ENCODE measurements at regions not wholly inside any gene's neighbourhood (a gene's known extent, or its start where the extent isn't known, plus 50 kb on each side); places are given as distances from the start of the nearest gene placed in this dataset.

DNA sequence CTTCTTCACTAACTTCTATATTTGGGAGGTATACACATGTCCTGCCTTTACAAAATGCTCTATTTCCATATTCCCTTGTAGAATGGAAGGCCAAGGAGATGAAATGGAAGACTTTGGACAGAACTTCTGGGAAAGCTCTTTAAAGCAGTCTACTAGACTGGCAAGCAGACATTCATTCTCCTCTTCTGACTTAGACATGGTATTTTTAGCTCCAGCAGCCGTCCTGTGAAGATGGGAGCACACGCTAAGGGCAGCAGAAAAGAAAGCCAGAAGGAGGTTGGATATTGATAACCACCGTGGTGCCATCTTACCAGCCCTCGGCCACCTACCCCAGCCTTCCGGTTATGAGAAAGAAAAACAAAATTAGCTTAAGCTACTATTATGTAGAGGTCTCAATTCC, 70.1 kb upstream of the E2F3 start:
- no peak overlapping the region for H3K4me3 Mint-ChIP-seq
- H3K9me3 Mint-ChIP-seq (ENCODE audit: insufficient read depth) = no peaks in the 10 kb centered on the region
- no peak for DNase-seq
- H3K4me2 ChIP-seq (replicated peaks; ENCODE audit: low read depth, low read length, poor library complexity, severe bottlenecking) = no peak overlapping the region
- no peak overlapping the region for H3K27ac Mint-ChIP-seq
- H3K4me1 ChIP-seq (ENCODE audit: control insufficient read depth in 2 of 2, insufficient read depth in 2 of 2, low read length in 2 of 2) = peaks cover 0 to 10% of the 10 kb centered on the region in 2 donors
- ChIA-PET POLR2A (no interaction called here), CTCF (no interaction called here)
- no peak overlapping the region for H3K27ac ChIP-seq (ENCODE audit: low read length in 2 of 2)
- intact Hi-C loops (cut with micrococcal nuclease) = no loop called here
- H3K4me3 ChIP-seq (ENCODE audit: control extremely low read depth in 1 of 5, extremely low read depth in 1 of 5, insufficient read depth in 1 of 5, low read depth in 2 of 5, low read length in 4 of 5) = no peak overlapping the region
- H3K27me3 Mint-ChIP-seq = peaks cover 33% of the 10 kb centered on the region
- H3K9me3 ChIP-seq (ENCODE audit: control extremely low read depth in 1 of 3, control insufficient read depth in 2 of 3, insufficient read depth in 1 of 3, low read length in 2 of 3) = peaks cover 0 to 3% (median 0%) of the 10 kb centered on the region in 3 donors
- no peak overlapping the region for H3K9ac ChIP-seq (ENCODE audit: low read length)
- H4K20me1 ChIP-seq (ENCODE audit: control insufficient read depth, insufficient read depth, low read length, poor library complexity, severe bottlenecking) = no peaks in the 10 kb centered on the region
- no peak for ATAC-seq (ENCODE audit: low read depth)
- H3K27me3 ChIP-seq (replicated peaks in 1 of 4; ENCODE audit: control extremely low read depth in 1 of 4, control insufficient read depth in 3 of 4, insufficient read depth in 4 of 4, low read length in 3 of 4) = peaks cover 0 to 4% (median 0%) of the 10 kb centered on the region in 4 experiments
- no peaks in the 10 kb centered on the region for H3K36me3 ChIP-seq (replicated peaks in 1 of 2; ENCODE audit: control extremely low read depth in 1 of 2, control insufficient read depth in 1 of 2, extremely low read depth in 1 of 2, insufficient read depth in 2 of 2, low read length in 1 of 2)
- WGBS (ENCODE audit: insufficient coverage) = no CpG with 5 or more reads among the region's 5 CpGs
- H3K79me2 ChIP-seq (ENCODE audit: control insufficient read depth, insufficient read depth, low read length) = no peaks in the 10 kb centered on the region
- H3K4me1 Mint-ChIP-seq = peaks cover 7% of the 10 kb centered on the region
- H2AFZ ChIP-seq (ENCODE audit: insufficient read depth, low read depth, low read length, poor library complexity, severe bottlenecking) = no peak overlapping the region
- no peak for TF ChIP-seq EZH2 (IDR thresholded peaks at IDR 0.05; ENCODE audit: borderline replicate concordance, insufficient read depth, low read depth, low read length, poor library complexity, severe bottlenecking)
- TF ChIP-seq, protein P1, sequence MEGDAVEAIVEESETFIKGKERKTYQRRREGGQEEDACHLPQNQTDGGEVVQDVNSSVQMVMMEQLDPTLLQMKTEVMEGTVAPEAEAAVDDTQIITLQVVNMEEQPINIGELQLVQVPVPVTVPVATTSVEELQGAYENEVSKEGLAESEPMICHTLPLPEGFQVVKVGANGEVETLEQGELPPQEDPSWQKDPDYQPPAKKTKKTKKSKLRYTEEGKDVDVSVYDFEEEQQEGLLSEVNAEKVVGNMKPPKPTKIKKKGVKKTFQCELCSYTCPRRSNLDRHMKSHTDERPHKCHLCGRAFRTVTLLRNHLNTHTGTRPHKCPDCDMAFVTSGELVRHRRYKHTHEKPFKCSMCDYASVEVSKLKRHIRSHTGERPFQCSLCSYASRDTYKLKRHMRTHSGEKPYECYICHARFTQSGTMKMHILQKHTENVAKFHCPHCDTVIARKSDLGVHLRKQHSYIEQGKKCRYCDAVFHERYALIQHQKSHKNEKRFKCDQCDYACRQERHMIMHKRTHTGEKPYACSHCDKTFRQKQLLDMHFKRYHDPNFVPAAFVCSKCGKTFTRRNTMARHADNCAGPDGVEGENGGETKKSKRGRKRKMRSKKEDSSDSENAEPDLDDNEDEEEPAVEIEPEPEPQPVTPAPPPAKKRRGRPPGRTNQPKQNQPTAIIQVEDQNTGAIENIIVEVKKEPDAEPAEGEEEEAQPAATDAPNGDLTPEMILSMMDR (IDR thresholded peaks at IDR 0.05) = no peak

DNA sequence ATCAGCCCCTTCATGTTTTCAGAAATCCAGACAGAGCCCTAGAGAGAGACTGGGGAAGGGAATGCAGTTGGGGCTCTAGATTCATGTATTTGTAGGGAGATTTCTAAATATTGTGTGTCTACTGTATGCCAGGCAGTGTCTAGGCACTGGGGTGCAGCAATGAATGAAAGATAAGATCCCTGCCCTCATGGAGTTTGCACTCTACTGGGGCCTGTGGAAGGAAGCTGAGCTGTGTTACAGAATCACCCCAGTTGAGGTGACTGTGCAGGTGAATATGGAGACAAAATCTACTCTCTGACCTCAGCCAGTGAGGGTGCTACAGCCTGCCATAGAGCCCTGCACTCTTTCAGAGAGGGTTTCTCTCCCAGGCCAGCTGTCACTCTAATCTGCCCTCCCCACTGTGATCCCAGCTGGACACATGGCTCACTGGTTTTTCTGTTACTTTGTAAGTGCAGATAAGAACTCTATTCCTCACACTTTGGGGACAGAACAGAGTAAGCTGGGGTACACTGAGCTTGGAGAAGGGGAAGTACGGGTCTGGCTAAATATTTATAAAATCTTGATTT, 69.2 kb upstream of the E2F3 start:
- no peak overlapping the region for H3K4me3 ChIP-seq (ENCODE audit: control extremely low read depth in 1 of 5, extremely low read depth in 1 of 5, insufficient read depth in 1 of 5, low read depth in 2 of 5, low read length in 4 of 5)
- peaks cover 0 to 10% of the 10 kb centered on the region in 2 donors for H3K4me1 ChIP-seq (ENCODE audit: control insufficient read depth in 2 of 2, insufficient read depth in 2 of 2, low read length in 2 of 2)
- no peak overlapping the region for H3K27ac ChIP-seq (ENCODE audit: low read length in 2 of 2)
- DNase-seq = no peak
- no CpG with 5 or more reads among the region's 1 CpG for WGBS (ENCODE audit: insufficient coverage)
- H3K9me3 ChIP-seq (ENCODE audit: control extremely low read depth in 1 of 3, control insufficient read depth in 2 of 3, insufficient read depth in 1 of 3, low read length in 2 of 3) = peaks cover 0 to 3% (median 0%) of the 10 kb centered on the region in 3 donors
- no peak overlapping the region for H2AFZ ChIP-seq (ENCODE audit: insufficient read depth, low read depth, low read length, poor library complexity, severe bottlenecking)
- TF ChIP-seq, protein P1 (IDR thresholded peaks at IDR 0.05) = no peak
- no peak for TF ChIP-seq EZH2 (IDR thresholded peaks at IDR 0.05; ENCODE audit: borderline replicate concordance, insufficient read depth, low read depth, low read length, poor library complexity, severe bottlenecking)
- Mint-ChIP-seq H3K4me1 (peaks cover 7% of the 10 kb centered on the region), H3K9me3 (ENCODE audit: insufficient read depth) (no peaks in the 10 kb centered on the region), H3K27me3 (peaks cover 33% of the 10 kb centered on the region), H3K4me3 (no peak overlapping the region), H3K27ac (no peak overlapping the region)
- H3K36me3 ChIP-seq (replicated peaks in 1 of 2; ENCODE audit: control extremely low read depth in 1 of 2, control insufficient read depth in 1 of 2, extremely low read depth in 1 of 2, insufficient read depth in 2 of 2, low read length in 1 of 2) = no peaks in the 10 kb centered on the region
- CTCF ChIA-PET = no interaction called here
- no peaks in the 10 kb centered on the region for H4K20me1 ChIP-seq (ENCODE audit: control insufficient read depth, insufficient read depth, low read length, poor library complexity, severe bottlenecking)
- ATAC-seq (ENCODE audit: low read depth) = no peak
- intact Hi-C loops (cut with micrococcal nuclease) = no loop called here
- peaks cover 0 to 4% (median 0%) of the 10 kb centered on the region in 4 experiments for H3K27me3 ChIP-seq (replicated peaks in 1 of 4; ENCODE audit: control extremely low read depth in 1 of 4, control insufficient read depth in 3 of 4, insufficient read depth in 4 of 4, low read length in 3 of 4)
- POLR2A ChIA-PET = no interaction called here
- H3K4me2 ChIP-seq (replicated peaks; ENCODE audit: low read depth, low read length, poor library complexity, severe bottlenecking) = no peak overlapping the region
- no peaks in the 10 kb centered on the region for H3K79me2 ChIP-seq (ENCODE audit: control insufficient read depth, insufficient read depth, low read length)
- no peak overlapping the region for H3K9ac ChIP-seq (ENCODE audit: low read length)

All from B cell (primary cell).